Mesenteric fat pad (tissue), 1 donor: ENCODE measurements at regions not wholly inside any gene's neighbourhood (a gene's known extent, or its start where the extent isn't known, plus 50 kb on each side); places are given as distances from the start of the nearest gene placed in this dataset.
"Not testable (repeated sequence)": the region's sequence is repeated elsewhere in the genome, so short reads cannot be mapped to it uniquely, and the experiment has no call there.

ENCODE experiments used
- DNase-seq: peaks from one replicate; pipeline ENCODE4 v3.0.0-alpha.2; 2020; ENCODE audit warnings: low spot score
- donor health status: DM: yes; HTN: yes; CAD: no.

DNA sequence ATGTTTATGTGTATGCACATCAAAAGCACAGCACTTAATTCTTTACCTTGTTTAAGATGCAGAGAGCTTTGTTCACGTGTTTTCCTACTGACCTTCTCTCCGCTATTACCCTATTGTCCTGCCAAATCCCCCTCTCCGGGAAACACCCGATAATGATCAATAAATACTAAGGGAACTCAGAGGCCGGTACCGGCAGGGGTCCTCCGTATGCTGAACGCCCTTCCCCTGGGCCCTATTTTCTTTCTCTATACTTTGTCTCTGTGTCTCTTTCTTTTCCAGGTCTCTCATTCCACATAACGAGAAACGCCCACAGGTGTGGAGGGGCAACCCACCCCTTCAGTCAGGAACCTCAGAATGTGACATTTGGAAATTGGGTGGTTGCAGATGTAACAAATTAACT lies 160.1 kb downstream of the ADRA2C start:
- DNase-seq = not testable (repeated sequence)

DNA sequence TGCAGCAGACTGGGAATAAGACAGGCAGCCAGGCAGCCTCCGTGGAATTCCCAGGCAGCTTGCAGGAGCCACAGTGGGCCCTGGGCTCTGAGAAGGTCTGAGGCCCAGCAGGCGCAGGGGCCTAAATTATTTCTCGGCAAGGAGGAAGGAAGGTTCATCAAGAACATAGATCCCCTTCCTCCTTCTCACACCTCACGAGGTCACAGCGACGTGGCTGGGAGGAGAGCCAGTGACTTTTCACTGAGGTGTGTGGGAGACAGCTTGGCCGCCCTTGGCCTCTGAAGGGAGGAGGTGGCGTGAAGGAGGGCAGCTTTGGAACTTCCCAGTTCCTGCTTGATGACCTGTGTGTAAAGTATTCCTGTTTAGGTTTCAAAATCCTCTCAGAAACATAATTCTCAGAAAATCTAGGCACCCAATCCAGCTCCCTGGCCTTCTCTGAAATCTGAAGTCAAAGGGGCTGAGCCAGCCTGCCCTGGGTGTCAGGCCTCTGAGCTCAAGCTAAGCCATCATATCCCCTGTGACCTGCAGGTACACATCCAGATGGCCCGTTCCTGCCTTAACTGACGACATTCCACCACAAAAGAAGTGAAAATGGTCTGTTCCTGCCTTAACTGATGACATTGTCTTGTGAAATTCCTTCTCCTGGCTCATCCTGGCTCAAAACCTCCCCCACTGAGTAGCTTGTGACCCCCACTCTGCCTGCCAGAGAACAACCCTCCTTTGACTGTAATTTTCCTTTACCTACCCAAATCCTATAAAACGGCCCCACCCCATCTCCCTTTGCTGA lies 161.0 kb downstream of the ADRA2C start:
- DNase-seq = not testable (repeated sequence)

DNA sequence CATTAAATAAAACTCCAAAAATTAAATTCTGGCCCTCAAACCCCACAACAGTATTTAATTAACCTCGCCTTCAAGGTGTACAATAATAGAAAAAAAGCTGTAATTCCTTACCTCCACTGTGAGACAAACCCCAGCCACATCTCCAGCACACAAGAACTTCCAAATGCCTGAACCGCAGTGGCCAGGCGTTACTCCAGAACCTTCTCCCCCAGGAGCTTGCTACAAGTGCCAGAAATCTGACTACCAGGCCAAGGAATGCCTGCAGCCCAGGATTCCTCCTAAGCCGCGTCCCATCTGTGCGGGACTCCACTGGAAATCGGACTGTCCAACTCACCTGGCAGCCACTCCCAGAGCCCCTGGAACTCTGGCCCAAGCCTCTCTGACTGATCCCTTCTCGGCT lies 163.2 kb downstream of the ADRA2C start:
- DNase-seq = not testable (repeated sequence)

DNA sequence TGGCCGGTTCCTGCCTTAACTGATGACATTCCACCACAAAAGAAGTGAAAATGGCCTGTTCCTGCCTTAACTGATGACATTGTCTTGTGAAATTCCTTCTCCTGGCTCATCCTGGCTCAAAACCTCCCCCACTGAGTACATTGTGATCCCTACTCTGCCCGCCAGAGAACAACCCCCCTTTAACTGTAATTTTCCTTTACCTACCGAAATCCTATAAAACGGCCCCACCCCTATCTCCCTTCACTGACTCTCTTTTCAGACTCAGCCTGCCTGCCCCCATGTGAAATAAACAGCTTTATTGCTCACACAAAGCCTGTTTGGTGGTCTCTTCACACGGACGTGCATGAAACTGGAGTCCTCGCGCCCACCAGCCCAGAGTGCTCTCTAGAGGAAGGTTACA lies 166.5 kb downstream of the ADRA2C start:
- DNase-seq = not testable (repeated sequence)

DNA sequence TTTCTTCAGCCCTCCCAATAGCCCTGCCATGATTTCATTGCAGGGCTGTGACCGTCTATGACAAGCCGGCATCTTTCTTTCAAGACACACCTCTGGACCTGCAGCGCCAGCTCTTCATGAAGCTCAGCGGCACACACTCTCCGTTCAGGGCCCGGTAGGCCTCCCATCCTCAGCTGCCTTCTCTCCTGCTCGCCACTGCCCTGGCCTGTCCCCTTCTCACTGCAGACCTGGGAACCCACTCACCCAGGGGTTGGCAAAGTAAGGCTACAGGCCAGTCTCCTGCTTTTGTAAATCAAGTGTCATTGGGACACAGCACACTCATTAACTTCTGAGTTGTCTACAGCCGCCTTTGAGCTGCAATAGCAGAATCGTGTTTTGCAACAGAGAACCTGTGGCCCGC lies 169.2 kb downstream of the ADRA2C start:
- not testable (repeated sequence) for DNase-seq

DNA sequence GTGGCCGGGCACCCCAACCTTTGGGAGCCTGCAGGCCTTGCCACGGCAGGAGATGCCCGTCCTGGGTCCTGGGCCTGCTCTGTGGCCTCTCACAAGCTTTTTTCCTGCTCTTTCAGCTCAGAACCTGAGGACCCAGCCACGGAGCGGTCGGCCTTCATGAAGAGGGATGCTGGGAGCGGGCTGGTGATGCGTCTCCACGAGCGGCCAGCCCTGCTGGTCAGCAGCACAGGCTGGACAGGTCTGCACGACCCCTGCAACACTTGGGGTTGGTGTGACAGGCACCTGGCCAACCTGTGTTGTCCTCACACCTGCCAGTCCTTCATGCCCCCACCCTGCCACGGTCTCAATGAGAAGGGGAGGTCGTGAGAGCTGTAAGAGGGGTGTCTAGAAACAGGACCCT lies 170.0 kb downstream of the ADRA2C start:
- DNase-seq = no peak

DNA sequence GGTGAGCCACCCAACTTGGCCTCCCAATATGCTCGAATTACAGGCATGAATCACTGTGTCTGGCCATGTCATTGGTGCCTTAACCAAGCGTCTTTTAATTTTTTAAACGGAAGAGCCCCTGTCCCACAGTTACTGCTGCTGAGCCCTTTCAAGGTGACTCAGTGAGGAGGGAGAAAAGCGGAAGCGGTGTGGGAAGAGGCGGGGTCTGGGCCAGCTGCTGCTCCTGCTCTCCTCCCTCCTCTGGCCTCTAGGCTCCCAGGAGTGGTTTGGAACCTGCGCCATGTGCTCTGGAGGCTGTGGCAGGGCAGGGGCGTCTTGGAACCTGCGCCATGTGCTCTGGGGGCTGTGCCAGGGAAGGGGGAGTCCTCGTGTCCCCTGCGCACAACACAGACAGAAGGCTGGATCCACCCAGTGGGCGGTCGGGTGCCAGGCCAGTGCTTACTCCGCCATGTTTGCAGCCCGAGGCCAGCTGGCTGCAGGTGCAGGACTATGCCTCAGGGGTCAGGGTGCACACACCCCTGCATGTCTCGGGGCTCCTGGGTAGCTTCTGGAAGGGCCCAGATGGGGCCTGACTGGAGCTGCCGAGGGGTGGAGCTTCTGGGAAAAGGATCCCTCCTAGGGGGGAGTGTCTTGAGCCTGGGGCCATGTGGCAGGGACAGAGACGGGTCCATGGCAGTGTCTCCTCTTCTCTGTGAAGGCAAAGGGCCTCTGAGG lies 171.8 kb downstream of the ADRA2C start:
- not testable (repeated sequence) for DNase-seq

DNA sequence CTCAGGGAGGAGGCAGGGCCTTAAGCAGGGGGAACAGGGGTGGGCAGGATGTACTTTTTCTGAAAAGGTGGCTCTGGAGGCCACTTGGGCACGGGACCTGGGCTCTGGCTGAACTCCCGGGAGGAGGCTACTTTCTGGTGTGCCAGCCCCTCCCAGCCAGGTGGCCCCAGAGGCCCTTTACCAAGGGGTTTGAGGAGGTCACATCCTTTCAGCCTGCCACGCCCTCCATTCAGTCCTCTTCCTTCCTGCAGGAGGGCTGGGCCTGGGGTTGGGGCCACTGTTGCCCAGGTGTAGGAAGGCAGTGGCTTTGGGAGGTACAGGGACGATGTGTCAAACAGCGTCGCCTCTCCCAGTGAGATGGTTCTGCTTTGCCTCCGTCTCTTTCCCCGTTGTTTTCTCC lies 172.5 kb downstream of the ADRA2C start:
- DNase-seq = not testable (repeated sequence)

DNA sequence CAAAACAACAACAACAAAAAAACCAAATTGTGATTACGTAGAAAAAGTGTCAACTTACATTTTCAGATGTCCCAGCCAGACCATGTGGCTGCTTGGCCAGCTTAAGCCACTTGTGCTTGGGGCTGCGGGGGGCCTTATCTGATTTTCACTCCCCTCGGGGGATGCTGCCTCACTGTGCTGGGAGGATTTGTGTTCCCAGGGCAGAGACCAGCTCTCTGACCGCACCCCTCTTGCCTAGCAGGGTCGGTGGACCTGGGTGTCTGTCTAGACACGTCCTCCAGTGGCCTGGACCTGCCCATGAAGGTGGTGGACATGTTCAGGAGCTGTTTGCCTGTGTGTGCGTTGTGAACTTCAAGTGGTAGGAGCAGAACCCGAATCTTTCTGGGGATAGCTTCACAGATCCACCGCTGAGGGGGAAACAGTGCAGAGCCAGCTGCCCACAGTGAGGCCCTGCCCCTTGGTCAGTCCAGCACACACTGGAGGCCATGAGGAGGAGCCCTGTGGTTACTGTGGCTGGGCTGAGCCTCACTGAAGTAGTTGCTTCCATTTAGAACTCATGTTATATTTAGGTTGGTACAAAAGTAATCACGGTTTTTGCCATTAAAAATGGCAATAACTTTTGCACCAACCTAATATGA lies 173.9 kb downstream of the ADRA2C start:
- not testable (repeated sequence) for DNase-seq

DNA sequence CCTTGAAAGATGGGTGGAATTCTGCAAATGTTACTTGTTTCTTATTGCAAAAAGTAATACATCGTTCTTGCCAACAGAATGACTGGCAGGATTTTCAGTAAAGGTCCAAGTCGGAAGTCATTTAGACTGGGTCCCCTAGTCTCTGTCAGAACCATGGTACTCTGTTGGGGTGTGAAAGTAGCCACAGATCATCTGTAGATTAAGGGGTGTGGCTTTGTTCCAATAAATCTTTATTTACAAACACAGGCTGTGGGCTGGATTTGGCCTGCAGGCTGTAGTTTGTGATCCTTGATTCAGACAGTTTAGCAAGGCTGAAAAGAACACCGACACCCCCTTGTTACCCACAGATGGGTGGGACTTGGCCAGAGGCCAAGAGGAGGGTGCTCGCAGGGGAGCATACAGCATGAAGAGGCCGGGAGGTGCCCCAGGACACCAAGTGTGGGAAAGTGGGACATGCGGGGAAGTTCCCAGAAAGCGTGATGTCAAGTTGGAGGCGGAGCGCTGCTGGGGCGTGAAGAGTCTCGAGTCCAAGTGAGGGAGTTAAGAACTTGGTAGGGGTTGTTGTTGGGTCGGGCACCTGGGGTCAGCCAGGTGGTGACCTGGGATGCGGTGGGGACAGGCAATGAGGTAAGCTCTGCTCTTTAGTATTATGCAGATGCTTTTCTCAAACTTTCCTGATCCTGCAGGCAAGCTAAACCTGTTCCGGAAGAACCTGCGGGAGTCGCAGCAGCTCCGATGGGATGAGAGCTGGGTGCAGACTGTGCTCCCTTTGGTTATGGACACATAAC lies 175.7 kb downstream of the ADRA2C start:
- DNase-seq = not testable (repeated sequence)

DNA sequence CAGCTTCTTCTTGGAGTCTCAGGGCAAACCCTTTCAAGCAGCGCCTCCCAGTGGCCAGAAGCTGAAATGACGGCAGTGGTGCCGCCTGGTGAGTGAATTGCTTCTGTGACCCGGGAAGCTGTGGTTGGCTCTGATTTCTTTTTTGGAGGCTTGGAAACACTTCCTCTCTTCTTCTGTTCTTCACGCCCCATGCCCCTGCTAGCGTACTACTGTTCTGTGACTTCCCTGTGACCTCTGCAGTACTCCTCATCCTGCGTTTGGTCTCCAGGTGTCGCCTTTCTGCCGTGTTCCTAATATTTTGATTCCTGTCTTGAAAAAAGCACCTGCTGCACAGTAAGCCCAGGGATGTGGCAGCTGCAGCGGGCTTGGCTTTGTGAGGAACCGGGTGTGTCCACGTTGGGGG lies 176.4 kb downstream of the ADRA2C start:
- not testable (repeated sequence) for DNase-seq

DNA sequence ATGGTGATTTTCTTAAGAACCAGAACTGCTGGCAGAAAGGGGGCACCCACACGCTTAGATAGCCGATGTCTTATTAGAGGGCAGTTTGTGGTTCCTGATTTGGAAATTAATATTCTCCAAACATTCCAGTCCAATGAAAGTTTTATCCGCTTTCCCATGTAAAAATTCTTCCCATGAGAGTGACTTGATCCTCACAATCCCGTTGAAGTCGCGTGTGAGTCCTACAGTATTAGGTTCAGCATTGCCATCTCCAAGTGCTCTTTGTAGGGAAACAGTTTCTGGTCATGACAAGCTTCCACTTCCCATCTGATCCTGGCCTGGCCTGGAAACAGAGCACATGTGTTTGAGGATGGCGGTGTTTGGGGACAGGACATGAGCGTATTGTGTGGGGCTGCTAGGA lies 176.9 kb downstream of the ADRA2C start:
- DNase-seq = not testable (repeated sequence)

DNA sequence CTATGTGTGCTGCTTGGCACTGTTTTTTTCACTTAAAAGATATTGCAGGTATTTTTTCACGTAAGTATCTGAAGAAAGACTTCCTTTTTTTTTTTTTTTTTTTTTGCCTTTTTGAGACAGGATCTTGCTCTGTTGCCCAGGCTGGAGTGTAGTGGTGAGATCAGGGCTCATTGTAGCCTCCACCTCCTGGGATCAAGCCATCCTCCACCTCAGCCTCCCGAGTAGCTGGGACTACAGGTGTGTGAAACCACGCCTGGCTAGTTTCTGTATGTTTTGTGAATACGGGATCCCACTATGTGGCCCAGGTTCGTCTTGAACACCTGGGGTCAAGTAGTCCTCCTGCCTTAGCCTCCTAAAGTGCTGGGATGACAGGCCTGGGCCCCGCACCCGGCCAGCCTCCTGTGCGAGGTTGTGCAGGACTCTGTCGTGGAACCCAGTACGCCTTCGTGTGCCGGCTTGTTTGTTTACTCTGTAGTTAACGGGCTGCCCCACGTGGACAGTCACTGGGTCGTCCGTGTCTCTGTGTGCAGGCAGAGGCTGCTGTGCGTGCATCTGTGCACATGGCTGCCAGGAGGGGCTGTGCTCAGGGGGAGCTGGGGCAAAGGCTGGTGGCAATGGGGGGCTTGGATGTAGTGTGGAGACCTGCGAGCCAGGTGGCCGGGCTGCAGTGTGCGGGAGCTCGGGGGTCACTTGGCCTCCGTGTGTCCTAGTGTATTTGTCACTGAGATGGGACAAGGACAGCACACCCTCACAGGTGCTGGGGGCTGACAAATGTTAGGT lies 179.5 kb downstream of the ADRA2C start:
- DNase-seq = no peak

DNA sequence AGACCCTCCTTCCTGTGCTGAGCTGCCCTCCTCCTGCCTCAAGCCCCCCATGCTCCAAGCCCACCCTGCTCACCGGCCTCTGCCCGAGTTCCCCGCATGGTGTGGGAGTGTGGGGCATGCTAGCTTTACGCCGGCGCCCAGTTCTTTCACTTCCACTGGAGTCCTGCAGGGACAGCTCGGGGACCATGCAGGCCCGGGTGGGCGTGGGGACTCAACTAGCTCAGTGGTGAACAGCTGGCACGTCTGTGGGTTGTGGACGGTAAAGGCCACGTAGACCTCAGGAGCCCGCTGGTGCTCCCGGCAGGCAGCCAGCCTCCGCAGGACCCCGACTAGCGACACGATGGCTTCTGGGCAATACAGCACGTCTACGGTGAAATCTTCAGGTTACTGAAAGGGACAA lies 180.4 kb downstream of the ADRA2C start:
- DNase-seq = not testable (repeated sequence)

DNA sequence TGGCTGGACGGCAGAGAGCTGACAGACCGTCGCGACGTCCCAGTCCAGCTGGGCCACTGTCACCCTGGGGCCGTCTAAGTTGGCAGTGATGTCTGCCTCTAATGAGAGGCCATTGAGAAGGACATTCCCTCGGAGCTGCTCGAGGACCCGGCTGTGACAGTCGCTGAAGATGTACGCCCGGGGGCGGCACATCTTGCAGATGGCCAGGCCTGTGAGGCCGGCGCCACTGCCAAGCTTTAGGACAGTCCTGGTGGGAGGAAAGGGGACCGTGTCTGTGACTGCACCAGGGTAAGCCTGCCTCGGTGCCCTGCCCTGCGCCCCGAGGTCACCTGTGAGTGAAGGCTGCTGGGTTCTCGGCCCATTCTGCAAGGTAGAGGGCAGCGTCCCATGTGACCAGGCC lies 181.6 kb downstream of the ADRA2C start:
- DNase-seq = not testable (repeated sequence)

DNA sequence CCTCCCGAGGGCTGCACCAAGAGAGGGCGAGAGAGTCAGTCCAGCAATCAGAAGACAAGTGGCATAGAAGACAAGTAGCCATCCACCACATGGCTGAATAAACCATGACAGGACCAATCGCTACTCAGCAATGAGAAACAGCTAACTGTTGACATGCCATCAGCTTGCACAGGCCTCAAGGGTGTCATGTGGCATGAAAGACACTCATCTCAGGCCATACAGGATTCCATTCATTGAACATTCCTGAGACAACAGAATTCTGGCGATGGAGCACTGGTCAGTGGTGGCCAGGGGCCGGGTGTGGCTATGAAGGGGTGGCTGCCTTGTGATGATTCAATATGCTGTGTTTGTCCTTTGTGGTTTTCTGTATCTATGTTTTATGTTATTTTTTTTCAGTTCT lies 182.0 kb downstream of the ADRA2C start:
- not testable (repeated sequence) for DNase-seq

DNA sequence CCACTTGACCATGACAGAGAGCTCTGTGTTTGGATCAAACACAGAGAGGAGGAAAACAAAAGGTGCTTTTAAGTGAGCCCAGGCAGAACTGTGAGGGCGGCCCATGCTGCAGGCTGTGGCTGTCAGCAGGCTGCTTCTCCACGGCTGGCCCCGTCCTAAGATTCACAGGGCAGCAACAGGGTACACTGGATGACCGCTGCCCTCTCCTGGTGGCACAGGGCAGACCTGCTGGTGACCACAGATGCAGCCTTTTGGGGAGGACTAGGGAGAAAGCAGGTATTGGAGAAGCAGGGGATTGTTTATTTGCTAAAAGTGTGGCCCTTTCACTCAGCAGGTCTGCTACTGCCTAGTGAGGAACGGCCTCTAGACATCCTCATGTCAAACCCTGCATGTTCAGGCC lies 183.7 kb downstream of the ADRA2C start:
- not testable (repeated sequence) for DNase-seq

DNA sequence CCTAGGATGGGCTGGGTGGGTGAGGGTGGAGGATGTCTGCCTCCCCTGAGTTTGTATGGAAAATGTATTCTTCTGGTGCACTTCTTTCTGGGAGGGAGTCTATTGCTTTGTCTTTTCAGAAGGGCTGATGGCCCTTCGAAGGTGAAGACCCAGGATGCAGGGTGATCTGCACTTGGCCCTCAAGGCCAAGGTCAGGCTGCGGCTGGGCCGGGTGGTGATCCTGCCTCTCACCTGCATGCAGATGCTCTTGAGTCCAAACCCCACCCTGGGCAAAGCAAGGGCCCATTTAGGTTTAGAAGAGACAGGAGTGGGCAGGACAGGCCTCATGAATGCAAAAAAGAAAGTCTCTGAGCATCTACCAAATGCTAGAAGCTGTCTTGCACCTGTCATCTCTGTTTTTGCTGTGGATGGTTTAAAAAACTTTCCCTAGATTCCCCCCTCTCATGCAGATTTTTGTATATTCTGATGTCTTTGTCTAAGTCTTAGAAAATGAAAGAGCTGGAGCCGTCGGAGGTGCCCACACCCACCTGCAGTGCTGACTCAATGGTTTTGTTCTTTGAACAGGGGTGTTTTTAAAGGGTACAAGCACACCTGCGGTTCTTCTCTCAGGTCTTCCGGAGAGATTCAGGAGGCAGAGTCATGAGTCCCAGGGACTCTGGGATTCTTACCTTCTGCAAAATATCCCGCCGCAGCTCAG lies 186.4 kb downstream of the ADRA2C start:
- not testable (repeated sequence) for DNase-seq

DNA sequence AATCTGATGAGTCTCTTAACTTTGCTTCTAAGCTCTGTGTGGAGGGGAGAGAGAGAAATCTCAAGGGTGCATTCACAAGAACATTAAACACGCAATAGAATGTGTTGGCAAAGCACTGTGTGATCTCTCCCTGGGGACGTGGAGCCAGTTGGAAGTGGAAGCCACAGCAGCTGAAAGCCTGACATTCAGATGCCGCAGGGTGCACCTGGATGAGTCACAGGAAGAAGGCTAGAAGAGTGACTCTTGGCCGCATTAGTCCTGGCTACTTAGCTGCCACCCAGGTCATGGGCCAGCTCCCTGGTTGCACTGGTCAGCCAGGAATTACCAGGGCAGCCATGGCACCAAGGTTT lies 186.9 kb downstream of the ADRA2C start:
- not testable (repeated sequence) for DNase-seq
